ENCODE measurements at regions not wholly inside any gene's neighbourhood (a gene's known extent, or its start where the extent isn't known, plus 50 kb on each side); places are given as distances from the start of the nearest gene placed in this dataset.

DNA sequence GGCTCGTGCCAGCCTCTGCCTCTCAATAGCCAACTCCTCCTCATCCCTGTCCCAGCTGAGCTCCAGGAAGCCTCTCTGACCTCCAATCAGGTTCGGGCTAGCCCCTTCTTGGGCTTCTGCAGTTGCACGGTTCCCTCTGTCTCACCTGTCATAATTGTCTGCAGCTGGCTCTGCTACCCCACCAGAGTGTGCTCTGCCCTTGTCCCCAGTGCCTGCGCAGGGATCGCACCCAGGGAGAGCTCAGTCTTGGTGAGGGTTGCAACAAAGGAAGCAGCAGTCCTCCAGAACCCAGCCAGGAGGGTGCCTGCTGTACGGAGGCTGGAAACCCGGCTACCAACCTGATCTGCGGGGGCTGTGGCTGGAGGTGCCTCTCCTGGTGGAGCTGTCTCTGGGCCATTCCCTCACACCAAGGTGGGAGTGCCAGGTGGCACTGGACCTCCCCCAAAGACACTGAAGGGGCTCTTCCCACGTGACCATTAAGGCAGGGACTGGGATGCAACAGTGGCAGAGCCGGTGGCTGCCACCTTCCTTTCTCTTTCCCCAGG, 63.5 kb upstream of the DMRTB1 start:
- Histone ChIP-seq H3K27me3 (ENCODE audit: insufficient read depth, poor library complexity, severe bottlenecking) (peaks cover 2% of the 10 kb centered on the region), H3K4me3 (replicated peaks; ENCODE audit: insufficient read depth, low read length) (no peak overlapping the region), H3K27ac (replicated peaks) (no peak overlapping the region)
- no peak for DNase-seq (ENCODE audit: low read depth in 1 of 2, low spot score in 1 of 2)
- TF ChIP-seq, protein P1, sequence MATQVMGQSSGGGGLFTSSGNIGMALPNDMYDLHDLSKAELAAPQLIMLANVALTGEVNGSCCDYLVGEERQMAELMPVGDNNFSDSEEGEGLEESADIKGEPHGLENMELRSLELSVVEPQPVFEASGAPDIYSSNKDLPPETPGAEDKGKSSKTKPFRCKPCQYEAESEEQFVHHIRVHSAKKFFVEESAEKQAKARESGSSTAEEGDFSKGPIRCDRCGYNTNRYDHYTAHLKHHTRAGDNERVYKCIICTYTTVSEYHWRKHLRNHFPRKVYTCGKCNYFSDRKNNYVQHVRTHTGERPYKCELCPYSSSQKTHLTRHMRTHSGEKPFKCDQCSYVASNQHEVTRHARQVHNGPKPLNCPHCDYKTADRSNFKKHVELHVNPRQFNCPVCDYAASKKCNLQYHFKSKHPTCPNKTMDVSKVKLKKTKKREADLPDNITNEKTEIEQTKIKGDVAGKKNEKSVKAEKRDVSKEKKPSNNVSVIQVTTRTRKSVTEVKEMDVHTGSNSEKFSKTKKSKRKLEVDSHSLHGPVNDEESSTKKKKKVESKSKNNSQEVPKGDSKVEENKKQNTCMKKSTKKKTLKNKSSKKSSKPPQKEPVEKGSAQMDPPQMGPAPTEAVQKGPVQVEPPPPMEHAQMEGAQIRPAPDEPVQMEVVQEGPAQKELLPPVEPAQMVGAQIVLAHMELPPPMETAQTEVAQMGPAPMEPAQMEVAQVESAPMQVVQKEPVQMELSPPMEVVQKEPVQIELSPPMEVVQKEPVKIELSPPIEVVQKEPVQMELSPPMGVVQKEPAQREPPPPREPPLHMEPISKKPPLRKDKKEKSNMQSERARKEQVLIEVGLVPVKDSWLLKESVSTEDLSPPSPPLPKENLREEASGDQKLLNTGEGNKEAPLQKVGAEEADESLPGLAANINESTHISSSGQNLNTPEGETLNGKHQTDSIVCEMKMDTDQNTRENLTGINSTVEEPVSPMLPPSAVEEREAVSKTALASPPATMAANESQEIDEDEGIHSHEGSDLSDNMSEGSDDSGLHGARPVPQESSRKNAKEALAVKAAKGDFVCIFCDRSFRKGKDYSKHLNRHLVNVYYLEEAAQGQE (IDR thresholded peaks at IDR 0.05; ENCODE audit: insufficient replicate concordance, low read depth): no peak
- no peak for TF ChIP-seq GABPA (IDR thresholded peaks at IDR 0.05; ENCODE audit: low read depth)
- no peak for TF ChIP-seq SPI1 (IDR thresholded peaks at IDR 0.05; ENCODE audit: borderline replicate concordance, low read depth)
- TF ChIP-seq, protein P2, sequence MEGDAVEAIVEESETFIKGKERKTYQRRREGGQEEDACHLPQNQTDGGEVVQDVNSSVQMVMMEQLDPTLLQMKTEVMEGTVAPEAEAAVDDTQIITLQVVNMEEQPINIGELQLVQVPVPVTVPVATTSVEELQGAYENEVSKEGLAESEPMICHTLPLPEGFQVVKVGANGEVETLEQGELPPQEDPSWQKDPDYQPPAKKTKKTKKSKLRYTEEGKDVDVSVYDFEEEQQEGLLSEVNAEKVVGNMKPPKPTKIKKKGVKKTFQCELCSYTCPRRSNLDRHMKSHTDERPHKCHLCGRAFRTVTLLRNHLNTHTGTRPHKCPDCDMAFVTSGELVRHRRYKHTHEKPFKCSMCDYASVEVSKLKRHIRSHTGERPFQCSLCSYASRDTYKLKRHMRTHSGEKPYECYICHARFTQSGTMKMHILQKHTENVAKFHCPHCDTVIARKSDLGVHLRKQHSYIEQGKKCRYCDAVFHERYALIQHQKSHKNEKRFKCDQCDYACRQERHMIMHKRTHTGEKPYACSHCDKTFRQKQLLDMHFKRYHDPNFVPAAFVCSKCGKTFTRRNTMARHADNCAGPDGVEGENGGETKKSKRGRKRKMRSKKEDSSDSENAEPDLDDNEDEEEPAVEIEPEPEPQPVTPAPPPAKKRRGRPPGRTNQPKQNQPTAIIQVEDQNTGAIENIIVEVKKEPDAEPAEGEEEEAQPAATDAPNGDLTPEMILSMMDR (IDR thresholded peaks at IDR 0.05; ENCODE audit: insufficient read depth, low read length): no peak
- no peak for TF ChIP-seq POLR2AphosphoS5 (IDR thresholded peaks at IDR 0.05; ENCODE audit: low read depth)

DNA sequence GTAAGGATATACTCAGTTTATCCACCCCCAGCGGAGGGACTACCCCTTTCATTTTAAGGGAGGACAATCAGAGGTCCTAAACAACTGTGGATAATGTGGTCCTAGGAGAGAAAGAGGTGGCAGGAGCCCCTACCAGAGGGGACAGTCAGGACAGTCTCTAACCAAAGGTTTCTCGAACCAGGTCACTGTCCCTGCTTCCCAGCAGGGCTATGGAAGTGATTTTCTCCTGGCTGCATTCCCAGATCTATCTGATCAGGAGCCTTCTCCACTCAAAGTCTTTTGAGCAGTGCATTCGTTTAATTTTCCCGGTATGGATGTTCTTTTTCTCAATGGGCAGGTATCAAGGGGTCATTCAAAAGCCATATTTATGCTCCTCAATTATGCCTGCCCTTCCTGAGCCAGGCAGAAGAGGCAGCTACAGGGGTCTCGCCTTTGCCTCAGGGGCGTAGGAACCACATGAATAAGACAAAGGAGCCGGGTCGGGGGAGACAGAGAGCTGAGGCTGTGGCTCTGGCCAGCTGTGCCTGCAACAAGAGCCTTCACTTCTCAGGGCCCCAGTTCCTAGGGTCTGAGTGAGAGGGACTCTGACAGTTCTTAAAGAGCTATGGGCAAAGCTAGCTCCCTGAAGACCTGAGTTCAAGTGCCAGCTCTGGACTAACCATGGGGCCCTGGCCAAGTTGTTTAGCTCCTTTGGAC, 62.5 kb upstream of the DMRTB1 start:
- H3K4me3 ChIP-seq (replicated peaks; ENCODE audit: insufficient read depth, low read length): no peak overlapping the region
- TF ChIP-seq, protein P1 (IDR thresholded peaks at IDR 0.05; ENCODE audit: insufficient replicate concordance, low read depth): no peak
- no peak for TF ChIP-seq POLR2AphosphoS5 (IDR thresholded peaks at IDR 0.05; ENCODE audit: low read depth)
- TF ChIP-seq, protein P2 (IDR thresholded peaks at IDR 0.05; ENCODE audit: insufficient read depth, low read length): no peak
- no peak for TF ChIP-seq SPI1 (IDR thresholded peaks at IDR 0.05; ENCODE audit: borderline replicate concordance, low read depth)
- TF ChIP-seq GABPA (IDR thresholded peaks at IDR 0.05; ENCODE audit: low read depth): no peak
- DNase-seq (ENCODE audit: low read depth in 1 of 2, low spot score in 1 of 2): no peak
- H3K27ac ChIP-seq (replicated peaks): no peak overlapping the region
- peaks cover 6% of the 10 kb centered on the region for H3K27me3 ChIP-seq (ENCODE audit: insufficient read depth, poor library complexity, severe bottlenecking)

DNA sequence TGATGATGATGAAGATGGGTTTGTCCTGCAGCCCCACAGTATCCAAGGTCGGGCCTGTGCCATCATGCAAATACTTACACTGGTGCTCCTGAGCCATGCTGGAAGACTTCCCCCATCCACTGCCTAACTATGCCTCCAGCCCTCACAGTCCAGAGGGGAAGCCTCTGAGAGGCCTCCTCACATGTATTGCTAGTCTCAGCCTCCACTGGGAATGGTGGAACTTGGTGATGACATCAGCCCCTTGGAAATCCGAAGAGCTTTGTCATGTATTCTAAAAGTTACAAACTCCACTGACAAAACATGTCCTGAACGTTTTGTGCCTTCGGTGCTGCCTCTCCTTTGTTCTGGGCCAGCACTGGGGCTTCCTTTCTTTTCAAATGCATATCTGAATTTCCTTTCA, 61.1 kb upstream of the DMRTB1 start:
- no peak for DNase-seq (ENCODE audit: low read depth in 1 of 2, low spot score in 1 of 2)
- Histone ChIP-seq H3K27ac (replicated peaks) (no peak overlapping the region), H3K4me3 (replicated peaks; ENCODE audit: insufficient read depth, low read length) (no peak overlapping the region), H3K27me3 (ENCODE audit: insufficient read depth, poor library complexity, severe bottlenecking) (peaks cover 9% of the 10 kb centered on the region)
- TF ChIP-seq GABPA (IDR thresholded peaks at IDR 0.05; ENCODE audit: low read depth) (no peak), POLR2AphosphoS5 (IDR thresholded peaks at IDR 0.05; ENCODE audit: low read depth) (no peak), SPI1 (IDR thresholded peaks at IDR 0.05; ENCODE audit: borderline replicate concordance, low read depth) (no peak)
- TF ChIP-seq, protein P2 (IDR thresholded peaks at IDR 0.05; ENCODE audit: insufficient read depth, low read length): no peak
- TF ChIP-seq, protein P1 (IDR thresholded peaks at IDR 0.05; ENCODE audit: insufficient replicate concordance, low read depth): no peak

All from HL-60 (cell line).